GM23338 (cell line): ENCODE measurements at regions not wholly inside any gene's neighbourhood (a gene's known extent, or its start where the extent isn't known, plus 50 kb on each side); places are given as distances from the start of the nearest gene placed in this dataset.
"Not testable (repeated sequence)": the region's sequence is repeated elsewhere in the genome, so short reads cannot be mapped to it uniquely, and the experiment has no call there.

Experiments used
- ATAC-seq: fragments of 200-7000 bp; cut with Tn5 transposase; 3 replicates; pipeline ENCODE4 v1.9.1; 2020
- DNase-seq: peaks from one replicate; pipeline ENCODE4 v3.0.0-alpha.2; 2015; ENCODE audit warnings: low spot score
- H2AFZ ChIP-seq: fragments of 200-600 bp; sonication (generic); 2 replicates; pipeline ENCODE4 v1.8.0; 2016; ENCODE audit warnings: antibody characterized with exemption, mild to moderate bottlenecking, moderate library complexity
- H3F3A ChIP-seq: fragments of 200-600 bp; sonication (generic); replicated peaks from 2 replicates; pipeline ENCODE4 v1.8.0; 2017; ENCODE audit warnings: antibody characterized with exemption, mixed run types, low read depth
- H3K27ac ChIP-seq: fragments of 200-600 bp; sonication (generic); 2 replicates; pipeline ENCODE4 v1.6.1; 2016; ENCODE audit warnings: low read depth
- H3K27me3 ChIP-seq: fragments of 200-600 bp; sonication (generic); 2 replicates; pipeline ENCODE4 v1.8.0; 2016; ENCODE audit warnings: mild to moderate bottlenecking, mixed run types, moderate library complexity; ENCODE audit not compliant: insufficient read depth
- H3K36me3 ChIP-seq: fragments of 200-600 bp; sonication (generic); 2 replicates; pipeline ENCODE4 v1.8.0; 2016; ENCODE audit warnings: mild to moderate bottlenecking; ENCODE audit not compliant: insufficient read depth
- H3K4me1 ChIP-seq: fragments of 200-600 bp; sonication (generic); 2 replicates; pipeline ENCODE4 v1.8.0; 2016; ENCODE audit warnings: mild to moderate bottlenecking, moderate library complexity; ENCODE audit not compliant: insufficient read depth
- H3K4me2 ChIP-seq: fragments of 200-600 bp; sonication (generic); 2 replicates; pipeline ENCODE4 v1.7.1; 2017; ENCODE audit warnings: mixed run types
- H3K4me3 ChIP-seq: fragments of 200-600 bp; sonication (generic); 2 replicates; pipeline ENCODE4 v1.6.1; 2016; ENCODE audit warnings: mixed run types
- H3K79me2 ChIP-seq: fragments of 200-600 bp; sonication (generic); replicated peaks from 2 replicates; pipeline ENCODE4 v1.8.0; 2017; ENCODE audit warnings: mild to moderate bottlenecking; ENCODE audit not compliant: insufficient read depth
- H3K9me2 ChIP-seq: fragments of 200-600 bp; sonication (generic); 2 replicates; pipeline ENCODE4 v1.8.0; 2017; ENCODE audit not compliant: insufficient read depth
- H4K20me1 ChIP-seq: fragments of 200-600 bp; sonication (generic); replicated peaks from 2 replicates; pipeline ENCODE4 v1.8.0; 2017; ENCODE audit warnings: mild to moderate bottlenecking; ENCODE audit not compliant: insufficient read depth
- H3K27ac Mint-ChIP-seq: 2 replicates; pipeline ENCODE4 v1.8.0; 2020; ENCODE audit warnings: inconsistent platforms, mild to moderate bottlenecking, moderate library complexity, mixed read lengths
- H3K27me3 Mint-ChIP-seq: 3 replicates; pipeline ENCODE4 v1.8.0; 2022; ENCODE audit warnings: low read depth, mild to moderate bottlenecking, moderate library complexity, mixed read lengths, inconsistent platforms; ENCODE audit not compliant: insufficient read depth, poor library complexity
- H3K36me3 Mint-ChIP-seq: 3 replicates; pipeline ENCODE4 v1.8.0; 2021; ENCODE audit warnings: low read depth, mild to moderate bottlenecking, inconsistent platforms, moderate library complexity, mixed read lengths
- H3K4me1 Mint-ChIP-seq: 3 replicates; pipeline ENCODE4 v1.8.0; 2020; ENCODE audit warnings: mild to moderate bottlenecking, inconsistent platforms, mixed read lengths
- H3K4me3 Mint-ChIP-seq: 3 replicates; pipeline ENCODE4 v1.8.0; 2021; ENCODE audit warnings: moderate library complexity, mild to moderate bottlenecking, inconsistent platforms, mixed read lengths
- H3K9me3 Mint-ChIP-seq: 3 replicates; pipeline ENCODE4 v1.8.0; 2020; ENCODE audit warnings: moderate library complexity, mild to moderate bottlenecking, inconsistent platforms, mixed read lengths

- not testable (repeated sequence) for H3K27me3 Mint-ChIP-seq, H3K4me3 Mint-ChIP-seq, H3K79me2 ChIP-seq, H3K4me2 ChIP-seq, H2AFZ ChIP-seq, H4K20me1 ChIP-seq, H3F3A ChIP-seq, DNase-seq, H3K9me3 Mint-ChIP-seq, H3K27ac ChIP-seq, H3K27me3 ChIP-seq, H3K36me3 Mint-ChIP-seq, H3K27ac Mint-ChIP-seq, H3K4me1 ChIP-seq, H3K4me3 ChIP-seq, H3K36me3 ChIP-seq, H3K9me2 ChIP-seq, H3K4me1 Mint-ChIP-seq
- ATAC-seq: peak; percentile 73
Observed at GRCh38 chr1:120608314-120609014, 115.3 kb upstream of the NBPF26 start.

GRCh38 chr1:120609015-120609573 lies 114.7 kb upstream of the NBPF26 start:
- H3K27me3 ChIP-seq, H3K9me3 Mint-ChIP-seq, ATAC-seq, H3K4me3 Mint-ChIP-seq, H3K4me1 Mint-ChIP-seq, H3K4me2 ChIP-seq, H4K20me1 ChIP-seq, H3K9me2 ChIP-seq, H3F3A ChIP-seq, H3K79me2 ChIP-seq, H3K4me1 ChIP-seq, H3K27ac Mint-ChIP-seq, H3K4me3 ChIP-seq, H3K27me3 Mint-ChIP-seq, H3K27ac ChIP-seq, H3K36me3 ChIP-seq, H2AFZ ChIP-seq, H3K36me3 Mint-ChIP-seq, DNase-seq: not testable (repeated sequence)

- not testable (repeated sequence) for ATAC-seq, H3K27me3 ChIP-seq, H3K79me2 ChIP-seq, H3K9me3 Mint-ChIP-seq, H3K27me3 Mint-ChIP-seq, H3K36me3 Mint-ChIP-seq, H3K4me3 ChIP-seq, H3F3A ChIP-seq, DNase-seq, H3K4me3 Mint-ChIP-seq, H3K27ac ChIP-seq, H3K4me1 Mint-ChIP-seq, H2AFZ ChIP-seq, H3K27ac Mint-ChIP-seq, H3K4me2 ChIP-seq, H4K20me1 ChIP-seq, H3K9me2 ChIP-seq, H3K4me1 ChIP-seq, H3K36me3 ChIP-seq
Observed at GRCh38 chr1:120609834-120610233, 113.9 kb upstream of the NBPF26 start.

- H3K4me1 Mint-ChIP-seq, ATAC-seq, H3K9me3 Mint-ChIP-seq, H3K27me3 ChIP-seq, H3K4me3 ChIP-seq, H3K27ac ChIP-seq, H3K27ac Mint-ChIP-seq, H3K36me3 Mint-ChIP-seq, H3K4me3 Mint-ChIP-seq, H3K27me3 Mint-ChIP-seq, H2AFZ ChIP-seq, H3K9me2 ChIP-seq, H3K79me2 ChIP-seq, H4K20me1 ChIP-seq, H3K4me2 ChIP-seq, DNase-seq, H3K4me1 ChIP-seq, H3F3A ChIP-seq, H3K36me3 ChIP-seq: not testable (repeated sequence)
Observed at GRCh38 chr1:120614931-120615639, 108.7 kb upstream of the NBPF26 start.

- H3K4me1 ChIP-seq, DNase-seq, H3K4me1 Mint-ChIP-seq, H3K27ac Mint-ChIP-seq, H3K36me3 Mint-ChIP-seq, H3K9me2 ChIP-seq, ATAC-seq, H3K27me3 ChIP-seq, H3K4me3 Mint-ChIP-seq, H3K79me2 ChIP-seq, H3K27me3 Mint-ChIP-seq, H3K4me2 ChIP-seq, H3K4me3 ChIP-seq, H4K20me1 ChIP-seq, H3K27ac ChIP-seq, H3K36me3 ChIP-seq, H3K9me3 Mint-ChIP-seq, H3F3A ChIP-seq, H2AFZ ChIP-seq: not testable (repeated sequence)
Observed at GRCh38 chr1:120617493-120617892, 106.3 kb upstream of the NBPF26 start.

GRCh38 chr1:120619867-120620692 lies 103.7 kb upstream of the NBPF26 start:
- ATAC-seq: peak; percentile 91

More at GRCh38 chr1:120619867-120620692, 103.7 kb upstream of the NBPF26 start:
- not testable (repeated sequence) for H4K20me1 ChIP-seq, H3K27ac ChIP-seq, H3K36me3 Mint-ChIP-seq, H3K4me1 Mint-ChIP-seq, H3K4me3 ChIP-seq, H3K9me2 ChIP-seq, H3K27me3 Mint-ChIP-seq, H3K27me3 ChIP-seq, H3F3A ChIP-seq, H3K36me3 ChIP-seq, DNase-seq, H3K9me3 Mint-ChIP-seq, H3K4me1 ChIP-seq, H3K4me3 Mint-ChIP-seq, H3K79me2 ChIP-seq, H2AFZ ChIP-seq, H3K4me2 ChIP-seq, H3K27ac Mint-ChIP-seq
